HG03439 (cell line): ENCODE measurements at regions not wholly inside any gene's neighbourhood (a gene's known extent, or its start where the extent isn't known, plus 50 kb on each side); places are given as distances from the start of the nearest gene placed in this dataset.

Source experiments
- ATAC-seq: cut with Tn5 transposase; IDR thresholded peaks from one replicate; pipeline ENCODE4 v1.9.1; 2021; ENCODE audit warnings: mild to moderate bottlenecking, moderate library complexity; ENCODE audit not compliant: unreplicated experiment

DNA sequence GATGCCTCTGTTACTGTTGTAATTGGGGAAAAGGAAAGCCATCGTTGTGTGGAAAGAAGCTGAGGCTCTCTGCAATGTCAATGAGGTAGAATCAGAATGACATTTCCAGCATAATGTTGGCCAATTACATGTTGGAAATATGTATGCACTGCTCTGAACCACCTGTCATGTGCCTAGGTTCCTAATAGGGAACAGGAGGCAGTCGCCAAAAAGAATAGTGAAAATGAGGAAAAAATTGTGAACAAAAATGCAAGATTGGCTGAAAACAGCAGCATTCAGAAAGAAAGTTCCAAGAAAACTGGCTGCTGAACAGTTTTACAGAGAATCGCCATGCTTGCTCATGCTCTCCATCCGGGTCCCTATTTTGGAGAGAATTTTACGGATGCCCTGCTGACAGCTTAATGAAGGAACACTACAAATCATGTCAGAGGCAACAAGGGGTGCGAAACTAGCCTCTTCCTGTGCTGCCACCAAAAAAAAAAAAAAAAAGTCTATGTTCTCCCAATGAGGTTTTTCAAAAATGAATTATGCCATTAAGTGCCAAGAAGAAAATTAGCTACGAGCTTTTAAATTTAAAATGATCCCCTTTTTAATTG lies 305.9 kb upstream of the ARRDC4 start:
- no peak for ATAC-seq

DNA sequence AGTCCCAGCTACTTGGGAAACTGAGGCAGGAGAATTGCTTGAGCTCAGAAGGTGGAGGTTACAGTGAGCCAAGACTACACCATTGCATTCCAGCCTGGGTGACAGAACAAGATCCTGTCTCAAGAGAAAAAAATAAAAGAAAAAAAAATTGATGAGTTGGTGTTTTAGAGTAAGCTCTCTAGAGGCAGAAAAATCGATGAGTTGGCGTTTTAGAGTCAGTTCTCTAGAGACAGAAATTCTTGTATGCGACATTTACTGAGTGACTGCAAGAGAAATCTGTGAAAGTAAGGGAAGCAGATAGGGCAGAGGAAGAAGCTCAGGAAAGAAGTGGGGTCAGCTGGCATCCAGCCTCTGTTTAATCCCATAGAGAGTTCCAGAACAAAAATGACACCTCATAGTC lies 298.7 kb upstream of the ARRDC4 start:
- ATAC-seq = no peak

DNA sequence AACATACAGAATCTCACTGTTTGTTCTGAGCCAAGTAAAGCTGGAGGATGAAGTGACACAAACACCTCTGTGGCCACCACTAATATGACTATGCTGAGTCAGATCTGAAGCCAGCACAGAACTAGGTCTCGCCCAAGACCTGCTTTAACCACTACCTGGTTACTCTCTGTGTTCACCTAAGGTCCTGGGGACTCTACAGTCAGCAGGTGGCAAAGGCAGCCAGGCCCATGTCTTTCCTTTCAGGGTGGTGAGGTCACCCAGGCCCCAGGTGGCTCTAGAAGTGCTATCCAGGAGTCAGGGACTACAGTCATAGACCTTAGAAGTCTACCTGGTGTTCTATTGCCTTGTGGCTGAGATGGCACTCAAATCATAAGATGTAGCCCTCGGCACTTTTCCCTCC lies 287.9 kb upstream of the ARRDC4 start:
- ATAC-seq = no peak

DNA sequence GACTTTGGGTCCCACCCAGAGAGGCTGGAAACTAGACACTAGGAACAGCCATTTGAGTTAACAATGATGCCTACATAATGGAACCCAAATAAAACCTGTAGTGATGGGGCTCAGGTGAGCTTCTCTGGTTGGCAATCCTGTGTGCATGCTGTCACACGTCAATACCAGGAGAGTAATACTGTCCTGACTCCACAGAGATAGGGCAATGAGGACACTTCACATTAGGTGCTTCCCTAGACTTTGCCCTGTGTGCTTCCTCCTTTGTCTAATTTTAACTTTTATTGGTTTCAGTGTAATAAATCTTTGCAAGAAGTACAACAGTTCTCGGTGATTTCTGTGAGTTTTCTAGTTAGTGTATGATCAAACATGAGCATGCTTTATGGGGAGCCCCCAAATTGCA lies 281.8 kb upstream of the ARRDC4 start:
- ATAC-seq = no peak

DNA sequence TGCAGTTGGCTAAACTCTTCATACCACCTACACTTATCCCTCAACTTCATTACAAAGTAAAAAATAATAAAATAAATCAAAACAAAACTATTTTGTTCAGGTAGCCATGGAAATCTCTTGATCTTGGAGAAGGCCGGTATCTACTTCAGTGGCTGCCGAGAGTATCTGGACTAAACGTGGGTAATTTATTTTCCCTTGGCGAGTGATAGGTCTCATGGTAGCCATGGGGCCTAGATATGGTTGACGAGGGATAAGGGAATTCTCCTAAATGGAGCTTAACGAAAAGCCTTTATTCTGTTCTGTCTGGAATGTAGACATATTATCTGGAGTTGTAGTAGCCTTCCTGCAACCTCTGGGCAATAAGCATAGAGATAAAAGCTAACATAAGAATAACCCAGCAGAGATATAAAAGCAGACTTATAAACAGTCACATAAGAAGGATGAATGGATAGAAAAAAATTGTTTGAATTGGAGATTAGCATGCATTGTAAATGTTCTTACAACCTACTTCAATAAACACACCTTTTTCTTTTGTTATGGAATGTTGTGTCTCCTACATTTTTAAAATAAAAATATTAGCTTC lies 281.3 kb upstream of the ARRDC4 start:
- no peak for ATAC-seq

DNA sequence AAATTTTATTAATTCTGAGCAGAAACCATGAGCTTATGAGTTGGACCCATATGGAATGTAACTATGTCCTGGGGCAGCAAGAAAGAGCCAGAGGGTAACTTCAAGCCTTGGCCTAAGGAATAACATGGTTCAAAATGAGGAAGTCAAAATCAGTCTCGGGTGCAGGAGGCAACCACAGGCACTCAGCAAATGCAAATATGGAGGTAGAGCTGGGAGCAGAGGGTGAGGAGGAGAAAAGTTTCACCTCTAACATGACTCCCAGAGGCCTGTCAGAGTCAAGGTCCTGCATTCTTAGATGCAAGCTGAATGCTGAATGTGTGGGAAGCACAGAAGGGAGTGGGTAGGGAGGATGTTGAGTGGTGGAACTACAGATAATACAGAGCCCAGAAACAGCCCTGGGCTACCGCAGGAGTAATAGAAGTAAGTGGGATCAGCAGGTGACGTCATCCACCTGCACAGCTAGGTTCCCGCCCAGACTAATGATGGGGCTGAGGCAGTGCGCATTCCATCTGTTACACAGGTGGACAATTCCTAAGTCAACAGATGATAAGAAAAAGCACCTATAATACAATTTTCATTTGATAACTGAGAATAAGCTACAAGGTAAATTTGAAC lies 279.8 kb upstream of the ARRDC4 start:
- no peak for ATAC-seq

DNA sequence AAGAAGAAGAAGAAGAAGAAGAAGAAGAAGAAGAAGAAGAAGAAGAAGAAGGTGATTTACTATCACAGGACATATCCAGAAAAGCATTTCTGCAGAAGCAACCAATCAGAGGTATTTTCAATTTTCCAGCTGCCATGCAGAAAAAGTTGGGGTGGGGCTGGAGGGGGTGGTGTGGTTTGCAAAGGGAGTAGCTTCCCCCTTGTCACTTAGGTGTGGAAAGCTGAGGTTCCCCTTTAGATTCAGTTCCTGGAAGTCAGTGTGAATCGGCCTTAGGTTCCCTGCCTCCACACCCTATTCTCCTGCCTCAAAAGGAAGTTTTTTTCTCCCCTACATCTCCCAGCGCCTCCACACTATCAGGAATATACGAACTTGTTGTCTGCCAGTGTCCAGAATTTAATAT lies 276.7 kb upstream of the ARRDC4 start:
- ATAC-seq = no peak

DNA sequence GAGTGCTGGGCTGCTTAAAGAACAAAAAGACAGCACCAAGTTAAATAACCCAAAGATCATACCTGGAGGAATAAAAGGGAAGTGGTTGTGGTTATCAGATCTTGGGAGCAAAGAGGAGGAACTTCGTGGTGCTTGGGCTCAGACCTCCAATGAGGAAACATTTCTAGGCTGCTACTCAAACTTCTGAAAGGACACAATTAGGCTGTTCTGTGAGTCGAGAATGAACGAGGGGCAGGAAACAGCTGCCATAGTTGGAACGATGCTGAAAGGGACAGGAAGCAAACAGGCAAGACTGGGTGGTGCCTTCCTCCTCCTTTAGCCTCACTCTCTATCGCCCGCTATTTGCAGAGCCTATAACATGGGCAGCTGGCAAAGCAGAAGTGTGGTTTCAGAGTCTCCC lies 276.3 kb upstream of the ARRDC4 start:
- ATAC-seq = no peak

DNA sequence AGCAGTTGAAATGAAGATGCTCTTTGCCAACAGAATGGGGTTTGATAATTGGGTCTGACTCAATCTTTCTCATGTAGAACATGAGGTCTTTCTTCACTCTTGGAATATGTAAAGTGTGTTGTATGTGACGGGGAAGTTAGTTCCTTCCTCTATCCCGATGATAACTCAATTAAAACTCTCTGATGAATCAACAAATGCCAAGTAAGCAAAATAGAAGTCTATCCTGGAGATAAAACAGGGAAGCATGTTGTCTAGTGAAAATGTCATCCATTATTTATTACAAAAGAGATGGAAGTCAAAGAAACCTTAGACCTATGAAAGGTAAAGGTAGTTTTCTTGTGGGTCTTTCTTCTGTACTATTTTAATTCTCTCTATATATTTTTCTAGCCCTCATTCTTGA lies 274.2 kb upstream of the ARRDC4 start:
- no peak for ATAC-seq

DNA sequence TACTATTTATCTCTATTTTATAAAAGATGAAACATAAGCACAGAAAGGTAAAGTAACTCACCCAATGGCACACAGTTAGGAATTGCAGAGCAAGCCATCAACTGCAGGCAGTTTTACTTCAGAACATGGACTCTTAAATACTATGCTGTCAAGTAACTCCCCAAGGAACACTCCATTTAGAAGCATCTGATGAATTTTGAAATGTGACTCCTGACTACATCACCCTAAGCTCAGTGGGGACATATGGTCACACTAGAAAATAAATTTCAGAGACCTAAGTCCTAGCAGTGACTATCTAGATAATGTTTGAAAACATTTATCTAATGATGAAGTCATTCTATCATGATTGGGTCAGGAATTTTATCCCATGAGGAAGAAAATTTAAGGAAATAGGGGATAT lies 272.8 kb upstream of the ARRDC4 start:
- ATAC-seq = no peak

DNA sequence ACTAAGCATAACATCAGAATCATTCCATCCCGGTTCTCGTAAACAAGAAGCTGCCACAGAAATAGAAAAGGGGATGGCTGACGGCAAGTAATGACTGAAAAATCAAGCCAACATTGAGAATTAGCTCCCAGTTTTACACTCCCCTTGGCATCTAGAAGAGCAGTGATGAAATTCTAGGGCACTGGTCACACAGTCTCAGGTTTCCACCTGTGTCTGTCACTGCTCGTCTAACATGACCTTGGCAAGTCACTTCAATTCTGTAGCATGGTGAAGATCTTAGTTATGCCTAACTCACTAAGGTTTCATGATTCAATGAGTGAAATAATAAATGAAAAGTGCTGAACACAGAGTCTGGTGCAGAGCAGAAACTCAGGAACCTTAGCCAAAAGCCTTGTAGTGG lies 272.3 kb upstream of the ARRDC4 start:
- ATAC-seq = no peak

DNA sequence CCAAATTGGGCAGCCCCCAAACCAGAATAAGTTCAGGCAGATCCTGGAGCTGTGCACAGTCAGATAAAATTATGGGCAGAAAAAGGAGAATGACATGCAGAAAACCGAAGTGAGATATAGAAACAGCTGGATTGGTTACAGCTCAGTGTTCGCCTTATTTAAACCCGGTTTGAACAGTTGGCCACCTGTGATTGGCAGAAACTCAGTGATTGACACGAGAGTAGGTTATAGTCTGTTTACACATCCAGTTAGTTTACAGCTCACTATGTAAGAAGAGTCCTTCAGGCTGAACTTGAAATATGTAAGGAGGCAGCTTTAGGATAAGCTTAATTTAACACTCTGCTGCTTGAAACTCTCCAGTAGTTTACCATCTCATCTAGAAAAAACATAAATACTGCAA lies 271.6 kb upstream of the ARRDC4 start:
- no peak for ATAC-seq

DNA sequence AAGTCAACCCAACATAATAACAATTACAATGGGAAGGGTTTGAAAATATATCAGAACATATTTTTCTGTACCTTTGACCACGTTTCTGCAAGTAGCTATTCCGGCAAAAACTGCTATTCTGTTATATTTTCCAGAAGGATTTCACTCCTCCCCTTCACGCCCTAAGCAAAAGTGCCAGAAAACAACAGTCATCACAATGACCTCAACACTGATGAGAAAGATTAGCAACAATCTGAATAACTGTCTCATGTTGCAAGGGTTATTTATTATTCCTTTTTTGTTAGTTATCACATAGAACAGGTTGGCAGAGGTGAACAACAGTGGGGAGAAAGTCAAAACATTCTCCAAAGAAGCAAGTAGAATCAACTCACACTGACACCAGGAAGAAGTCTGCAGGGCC lies 269.4 kb upstream of the ARRDC4 start:
- ATAC-seq = no peak

DNA sequence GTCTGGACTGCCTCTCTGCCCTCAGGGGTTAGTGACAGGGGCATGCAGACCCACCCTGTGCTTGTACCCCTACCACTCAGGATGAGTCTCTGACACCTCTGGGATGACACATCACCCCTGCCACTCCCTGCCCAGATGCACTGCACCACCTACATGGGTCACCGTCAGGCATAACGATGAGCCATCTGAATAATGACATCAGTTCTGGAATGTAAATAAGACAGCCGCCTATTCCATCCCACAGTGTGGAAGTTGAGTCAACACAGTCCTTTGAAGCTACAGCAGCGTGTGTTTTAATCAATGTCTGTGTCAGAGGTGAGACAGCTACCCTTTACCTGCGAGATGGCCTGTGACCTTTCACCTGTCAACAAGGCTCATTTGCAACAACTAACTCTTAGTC lies 268.7 kb upstream of the ARRDC4 start:
- no peak for ATAC-seq

DNA sequence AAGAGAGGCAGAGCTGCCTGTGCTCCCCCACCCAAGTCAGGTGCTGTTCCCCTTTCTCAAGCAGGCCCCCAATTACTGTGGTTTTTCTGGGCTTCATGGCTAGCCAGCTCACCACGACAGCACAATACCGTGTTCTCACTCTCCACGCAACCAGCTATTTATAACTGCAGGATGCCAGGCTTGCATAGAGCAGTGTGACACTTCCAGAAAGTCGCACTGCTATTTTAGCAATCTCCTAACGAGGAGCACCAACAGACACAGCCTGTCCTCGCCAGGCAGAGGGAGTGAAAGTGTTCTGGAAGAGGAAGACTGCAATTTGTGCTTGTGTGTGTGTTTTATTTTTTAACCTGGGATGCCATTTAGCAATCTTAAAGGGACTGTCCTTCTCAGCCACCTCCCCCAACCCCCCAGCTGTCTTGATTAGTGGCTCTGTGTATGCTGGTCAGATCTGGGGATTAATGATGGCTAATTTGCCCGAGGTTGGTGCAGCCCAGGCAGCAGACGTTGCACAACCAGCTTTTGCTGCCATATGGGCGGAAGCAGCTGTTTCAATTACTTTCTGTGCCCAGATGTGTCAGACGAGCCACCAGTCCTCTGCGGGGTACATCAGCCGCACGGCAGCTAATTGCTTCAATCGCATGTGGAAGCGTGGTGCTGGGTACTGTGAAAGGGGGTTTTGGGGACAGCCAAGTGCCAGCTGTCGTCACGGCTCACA lies 268.0 kb upstream of the ARRDC4 start:
- no peak for ATAC-seq

DNA sequence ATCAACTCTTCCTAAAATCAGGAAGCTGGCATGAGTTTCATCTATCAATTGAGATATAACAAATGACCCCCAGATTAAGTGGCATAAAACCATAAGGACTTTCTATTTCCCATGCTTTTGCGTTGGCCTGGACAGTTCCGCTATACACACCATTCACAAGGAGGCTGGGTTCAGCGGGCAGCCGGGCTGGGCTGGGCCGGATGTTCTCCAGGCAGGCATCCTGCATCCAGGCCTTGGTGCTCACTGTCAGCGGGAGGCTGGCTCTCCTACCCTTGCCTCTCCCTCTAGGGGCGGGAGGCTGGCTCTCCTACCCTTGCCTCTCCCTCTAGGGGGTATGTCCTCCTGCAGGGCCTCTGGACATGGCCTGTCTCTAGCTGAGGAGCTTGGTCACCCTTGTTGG lies 266.0 kb upstream of the ARRDC4 start:
- ATAC-seq = no peak

DNA sequence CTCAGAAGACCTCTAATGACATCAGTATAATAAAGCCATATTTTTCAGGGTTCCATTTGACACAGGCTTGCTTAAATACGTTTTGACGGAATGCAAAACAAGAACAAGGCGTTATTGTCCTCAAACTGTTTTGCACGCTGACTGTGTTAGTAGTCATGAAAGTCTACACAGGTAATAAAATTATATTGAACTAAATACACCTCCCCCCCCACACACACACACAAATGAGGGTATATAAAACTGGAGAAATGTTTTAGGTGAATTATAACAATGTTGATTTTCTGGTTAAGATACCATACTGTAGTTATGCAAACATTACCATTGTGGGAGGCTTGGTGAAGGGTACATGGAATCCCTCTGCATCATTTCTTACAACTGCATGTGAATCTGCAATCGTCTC lies 257.1 kb upstream of the ARRDC4 start:
- no peak for ATAC-seq

DNA sequence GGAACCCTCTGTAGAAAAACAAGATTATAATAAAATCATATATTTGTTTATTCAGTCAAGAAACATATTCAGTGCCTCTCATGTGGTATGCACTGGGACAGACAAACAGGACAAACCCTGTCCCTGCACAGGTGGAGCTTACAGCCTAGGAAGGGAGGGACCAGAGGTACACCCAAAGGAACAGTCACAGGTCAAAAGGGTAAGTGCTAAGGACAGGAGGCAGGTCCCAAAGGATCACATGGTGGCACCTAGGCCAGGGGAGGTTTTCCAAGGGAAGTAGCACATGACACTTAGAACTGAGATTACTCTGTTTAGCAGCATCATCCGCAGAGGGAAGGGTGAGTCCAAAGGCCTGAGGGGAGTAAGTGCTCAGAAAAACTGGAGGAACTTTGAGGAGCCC lies 254.4 kb upstream of the ARRDC4 start:
- ATAC-seq = no peak

DNA sequence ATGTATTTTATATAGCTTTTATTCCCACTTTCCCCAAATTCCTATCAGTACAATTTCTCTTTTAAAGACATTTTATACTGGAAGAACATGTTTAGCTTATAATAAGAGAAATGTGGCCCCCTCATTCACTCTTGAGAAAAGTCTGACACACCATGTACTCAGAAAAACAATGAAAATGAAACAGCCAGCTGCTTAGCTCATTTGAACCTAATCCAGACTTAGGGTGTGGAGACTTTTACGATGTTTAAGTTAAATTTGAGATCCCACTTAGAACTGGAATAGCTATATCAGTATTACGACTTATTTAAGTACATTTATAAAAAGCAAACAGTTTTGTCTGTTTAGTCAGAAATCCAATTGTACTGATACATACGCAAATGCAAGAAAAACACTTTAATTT lies 252.3 kb upstream of the ARRDC4 start:
- ATAC-seq = no peak

DNA sequence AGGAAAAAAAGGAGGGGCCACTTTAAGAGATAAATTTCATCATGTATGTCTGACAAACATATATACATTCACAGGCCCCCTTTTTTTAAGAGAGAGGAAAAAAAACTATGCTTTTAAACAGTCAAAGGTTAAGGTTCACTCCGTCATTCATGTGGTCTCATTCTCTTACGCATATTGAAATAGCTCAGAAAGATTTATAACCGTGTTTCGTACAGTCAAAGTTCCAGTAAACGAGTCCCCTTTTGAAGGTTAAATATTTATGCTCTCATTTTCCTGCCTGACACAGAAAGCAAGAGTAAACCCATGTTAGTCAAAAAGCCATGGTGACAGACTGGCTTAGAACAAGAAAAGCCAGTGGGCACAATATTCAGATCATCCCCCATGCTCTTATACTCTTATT lies 248.0 kb upstream of the ARRDC4 start:
- ATAC-seq = no peak

DNA sequence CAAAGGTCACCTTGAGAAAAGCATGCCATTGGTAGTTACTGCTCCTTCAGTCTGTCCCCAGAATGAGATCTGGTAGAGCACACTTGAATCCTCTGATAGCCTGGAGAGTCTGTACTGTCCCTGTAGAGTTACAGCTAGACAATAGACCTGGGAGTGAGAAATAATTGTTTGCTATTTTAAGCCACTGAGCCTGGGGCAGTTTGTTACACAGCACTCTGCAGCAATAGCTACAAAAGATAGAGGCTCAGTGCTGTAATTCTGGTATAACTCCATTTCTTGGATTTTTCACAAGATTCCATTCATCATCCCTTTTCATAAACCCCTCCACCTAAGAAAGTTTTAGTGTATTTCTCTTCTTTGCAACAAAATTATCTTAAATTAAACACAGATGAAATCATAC lies 242.7 kb upstream of the ARRDC4 start:
- ATAC-seq = no peak

DNA sequence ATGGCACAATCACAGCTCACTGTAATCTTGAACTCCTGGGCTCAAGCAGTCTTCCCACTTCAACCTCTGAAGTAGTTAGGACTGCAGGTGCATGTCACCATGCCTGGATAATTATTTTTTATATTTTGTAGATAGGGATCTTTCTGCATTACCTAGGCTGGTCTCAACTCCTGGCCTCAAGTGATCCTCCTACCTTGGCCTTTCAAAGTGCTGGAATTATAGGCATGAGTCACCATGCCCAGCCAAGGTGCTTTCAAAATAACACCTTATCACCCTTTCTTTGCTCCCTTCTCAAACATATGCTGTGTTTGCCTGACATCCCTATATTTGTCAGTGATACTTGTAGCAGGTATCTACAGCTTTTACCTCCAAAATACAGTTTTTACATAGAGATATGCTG lies 242.0 kb upstream of the ARRDC4 start:
- ATAC-seq = no peak
